GM12892 (cell line): ENCODE measurements at regions not wholly inside any gene's neighbourhood (a gene's known extent, or its start where the extent isn't known, plus 50 kb on each side); places are given as distances from the start of the nearest gene placed in this dataset.

ENCODE experiments used
- POLR2A ChIP-seq: IDR thresholded peaks from 2 replicates; pipeline ENCODE4 v1.6.1; 2011; ENCODE audit warnings: low read depth, low read length, control low read depth
- POLR2AphosphoS5 ChIP-seq: IDR thresholded peaks from 2 replicates; pipeline ENCODE4 v1.6.1; 2011; ENCODE audit warnings: low read depth, low read length, control low read depth
- TAF1 ChIP-seq: IDR thresholded peaks from 2 replicates; pipeline ENCODE4 v1.6.1; 2011; ENCODE audit warnings: low read depth, mild to moderate bottlenecking, control low read depth, low read length, borderline replicate concordance

DNA sequence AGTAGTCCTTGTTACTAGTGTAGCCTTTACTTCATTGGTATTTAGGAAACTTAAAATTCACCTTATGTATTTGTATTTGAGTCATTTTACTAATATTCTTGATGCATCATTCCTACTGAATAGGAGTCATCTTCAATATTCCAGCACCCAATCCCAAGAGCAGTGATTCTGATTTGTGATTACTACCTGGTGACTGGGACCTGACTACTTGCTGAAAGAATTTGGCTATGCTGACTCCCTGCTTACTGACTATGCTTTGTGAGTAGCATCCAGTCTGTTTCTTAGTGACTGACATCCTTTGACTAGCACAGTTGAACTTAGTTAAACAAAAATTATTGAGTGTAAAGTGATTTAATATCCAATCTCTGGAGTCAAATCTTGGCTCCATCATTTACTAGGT lies 129.9 kb upstream of the NEGR1 start:
- no peak for TF ChIP-seq POLR2A
- TF ChIP-seq TAF1: no peak
- TF ChIP-seq POLR2AphosphoS5: no peak
